ENCODE measurements at regions not wholly inside any gene's neighbourhood (a gene's known extent, or its start where the extent isn't known, plus 50 kb on each side); places are given as distances from the start of the nearest gene placed in this dataset.

GRCh38 chrX:130974323-130974722 is 71.3 kb upstream of the ENOX2 start:
- DNase-seq: no peak

GRCh38 chrX:130975947-130976346 is 72.9 kb upstream of the ENOX2 start:
- DNase-seq: peak; percentile 1

GRCh38 chrX:130981836-130982235 is 76.3 kb upstream of the ARHGAP36 start:
- no peak for DNase-seq

GRCh38 chrX:130984782-130985181 is 73.4 kb upstream of the ARHGAP36 start:
- DNase-seq: no peak

- DNase-seq: no peak
These were observed 70.9 kb upstream of the ARHGAP36 start for GRCh38 chrX:130987241-130987640.

- no peak for DNase-seq
These were observed 67.4 kb upstream of the ARHGAP36 start for GRCh38 chrX:130990723-130991122.

GRCh38 chrX:130994671-130995070 is 63.5 kb upstream of the ARHGAP36 start:
- no peak for DNase-seq

- DNase-seq: no peak
These were observed 62.7 kb upstream of the ARHGAP36 start for GRCh38 chrX:130995439-130995838.

- DNase-seq: no peak
These were observed 60.8 kb upstream of the ARHGAP36 start for GRCh38 chrX:130997314-130997713.

GRCh38 chrX:130999360-130999759 is 58.8 kb upstream of the ARHGAP36 start:
- no peak for DNase-seq
